Progenitor cell of endocrine pancreas (in vitro differentiated cells): ENCODE measurements at regions not wholly inside any gene's neighbourhood (a gene's known extent, or its start where the extent isn't known, plus 50 kb on each side); places are given as distances from the start of the nearest gene placed in this dataset.

Source experiments
- DNase-seq: peaks from one replicate; pipeline ENCODE4 v3.0.0; 2021; ENCODE audit warnings: low spot score; ENCODE audit not compliant: unreplicated experiment
- H3K27ac Mint-ChIP-seq: 2 replicates; pipeline ENCODE4 v1.8.0; 2021; ENCODE audit warnings: mild to moderate bottlenecking, moderate library complexity, mixed read lengths
- H3K27me3 Mint-ChIP-seq: 2 replicates; pipeline ENCODE4 v1.8.0; 2021; ENCODE audit warnings: mixed read lengths
- H3K36me3 Mint-ChIP-seq: 2 replicates; pipeline ENCODE4 v1.8.0; 2022; ENCODE audit warnings: mixed read lengths; ENCODE audit not compliant: insufficient read depth
- H3K4me1 Mint-ChIP-seq: 2 replicates; pipeline ENCODE4 v1.8.0; 2021; ENCODE audit warnings: low read depth, mixed read lengths
- H3K4me3 Mint-ChIP-seq: 2 replicates; pipeline ENCODE4 v1.8.0; 2021; ENCODE audit warnings: low read depth, mild to moderate bottlenecking, moderate library complexity, mixed read lengths
- H3K9me3 Mint-ChIP-seq: 2 replicates; pipeline ENCODE4 v1.8.0; 2021; ENCODE audit warnings: low read depth, mixed read lengths
- CTCF ChIP-seq: fragments of 200-600 bp; sonication (generic); IDR thresholded peaks from one replicate; pipeline ENCODE4 v1.5.0; 2021; ENCODE audit warnings: antibody characterized with exemption, mild to moderate bottlenecking; ENCODE audit not compliant: unreplicated experiment

- TF ChIP-seq CTCF, result no peak
- Mint-ChIP-seq H3K4me3 (no peak overlapping the region), H3K36me3 (no peaks in the 10 kb centered on the region), H3K9me3 (no peaks in the 10 kb centered on the region), H3K4me1 (peaks cover 2% of the 10 kb centered on the region), H3K27ac (no peak overlapping the region), H3K27me3 (peaks cover 19% of the 10 kb centered on the region)
- DNase-seq, result no peak
These were observed 446.3 kb downstream of the SOX6 start for GRCh38 chr11:15909937-15910598.

- no peak overlapping the region for H3K4me3 Mint-ChIP-seq
- peaks cover 2% of the 10 kb centered on the region for H3K4me1 Mint-ChIP-seq
- peaks cover 19% of the 10 kb centered on the region for H3K27me3 Mint-ChIP-seq
- H3K27ac Mint-ChIP-seq, result no peak overlapping the region
- H3K9me3 Mint-ChIP-seq, result no peaks in the 10 kb centered on the region
- TF ChIP-seq CTCF, result no peak
- no peak for DNase-seq
- no peaks in the 10 kb centered on the region for H3K36me3 Mint-ChIP-seq
These were observed 445.6 kb downstream of the SOX6 start for GRCh38 chr11:15910761-15911160.

GRCh38 chr11:15911377-15912044 lies 444.8 kb downstream of the SOX6 start:
- no peak for DNase-seq

GRCh38 chr11:15912291-15912690 lies 444.1 kb downstream of the SOX6 start:
- DNase-seq, result no peak
- Mint-ChIP-seq H3K27me3 (peaks cover 19% of the 10 kb centered on the region), H3K27ac (no peak overlapping the region), H3K4me3 (no peak overlapping the region), H3K36me3 (no peaks in the 10 kb centered on the region), H3K9me3 (peaks cover 4% of the 10 kb centered on the region), H3K4me1 (peaks cover 2% of the 10 kb centered on the region)
- TF ChIP-seq CTCF, result no peak

More at GRCh38 chr11:15911377-15912044, 444.8 kb downstream of the SOX6 start:
- Mint-ChIP-seq H3K4me1 (peaks cover 2% of the 10 kb centered on the region), H3K4me3 (no peak overlapping the region), H3K27ac (peak overlapping the region; percentile 22), H3K36me3 (no peaks in the 10 kb centered on the region), H3K27me3 (peaks cover 19% of the 10 kb centered on the region), H3K9me3 (peaks cover 4% of the 10 kb centered on the region)
- TF ChIP-seq CTCF, result no peak

GRCh38 chr11:15912825-15913224 lies 443.5 kb downstream of the SOX6 start:
- peaks cover 19% of the 10 kb centered on the region for H3K27me3 Mint-ChIP-seq
- H3K9me3 Mint-ChIP-seq, result peaks cover 4% of the 10 kb centered on the region
- no peaks in the 10 kb centered on the region for H3K36me3 Mint-ChIP-seq
- H3K27ac Mint-ChIP-seq, result no peak overlapping the region
- peaks cover 2% of the 10 kb centered on the region for H3K4me1 Mint-ChIP-seq
- no peak for DNase-seq
- no peak for TF ChIP-seq CTCF
- no peak overlapping the region for H3K4me3 Mint-ChIP-seq
